ENCODE measurements at regions not wholly inside any gene's neighbourhood (a gene's known extent, or its start where the extent isn't known, plus 50 kb on each side); places are given as distances from the start of the nearest gene placed in this dataset.
"Not testable (repeated sequence)": the region's sequence is repeated elsewhere in the genome, so short reads cannot be mapped to it uniquely, and the experiment has no call there.

- no peak overlapping the region for H3K4me3 ChIP-seq (replicated peaks in 1 of 2; ENCODE audit: low read depth in 2 of 2, low read length in 2 of 2)
- DNase-seq (ENCODE audit: low read depth in 2 of 2): no peak
- TF ChIP-seq, protein P1, sequence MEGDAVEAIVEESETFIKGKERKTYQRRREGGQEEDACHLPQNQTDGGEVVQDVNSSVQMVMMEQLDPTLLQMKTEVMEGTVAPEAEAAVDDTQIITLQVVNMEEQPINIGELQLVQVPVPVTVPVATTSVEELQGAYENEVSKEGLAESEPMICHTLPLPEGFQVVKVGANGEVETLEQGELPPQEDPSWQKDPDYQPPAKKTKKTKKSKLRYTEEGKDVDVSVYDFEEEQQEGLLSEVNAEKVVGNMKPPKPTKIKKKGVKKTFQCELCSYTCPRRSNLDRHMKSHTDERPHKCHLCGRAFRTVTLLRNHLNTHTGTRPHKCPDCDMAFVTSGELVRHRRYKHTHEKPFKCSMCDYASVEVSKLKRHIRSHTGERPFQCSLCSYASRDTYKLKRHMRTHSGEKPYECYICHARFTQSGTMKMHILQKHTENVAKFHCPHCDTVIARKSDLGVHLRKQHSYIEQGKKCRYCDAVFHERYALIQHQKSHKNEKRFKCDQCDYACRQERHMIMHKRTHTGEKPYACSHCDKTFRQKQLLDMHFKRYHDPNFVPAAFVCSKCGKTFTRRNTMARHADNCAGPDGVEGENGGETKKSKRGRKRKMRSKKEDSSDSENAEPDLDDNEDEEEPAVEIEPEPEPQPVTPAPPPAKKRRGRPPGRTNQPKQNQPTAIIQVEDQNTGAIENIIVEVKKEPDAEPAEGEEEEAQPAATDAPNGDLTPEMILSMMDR (IDR thresholded peaks at IDR 0.05; ENCODE audit: low read depth, low read length): no peak
Measured at GRCh38 chr5:143521846-143522400, 118.4 kb upstream of the NR3C1 start.

DNA sequence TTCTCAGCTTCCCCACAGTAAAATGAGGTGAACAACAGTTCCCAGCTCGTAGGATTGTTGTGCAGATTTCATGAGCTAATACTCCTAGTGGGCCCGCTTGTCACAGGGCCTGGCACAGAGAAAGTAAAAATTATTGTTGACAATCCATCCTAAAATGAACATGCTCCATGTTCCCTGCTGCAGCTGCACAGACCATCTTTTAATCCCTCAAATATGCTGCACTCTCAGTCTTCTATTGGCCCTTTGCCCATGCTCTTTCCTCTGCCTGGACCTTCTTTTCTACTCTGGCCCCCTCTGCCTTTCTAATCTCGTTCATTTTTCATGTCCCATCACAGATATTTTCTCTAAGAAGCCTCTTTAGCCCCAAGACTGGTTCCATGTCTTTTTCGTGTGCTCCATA, 117.7 kb upstream of the NR3C1 start:
- no peak overlapping the region for H3K4me3 ChIP-seq (replicated peaks in 1 of 2; ENCODE audit: low read depth in 2 of 2, low read length in 2 of 2)
- no peak for DNase-seq (ENCODE audit: low read depth in 2 of 2)
- TF ChIP-seq, protein P1 (IDR thresholded peaks at IDR 0.05; ENCODE audit: low read depth, low read length): no peak

DNA sequence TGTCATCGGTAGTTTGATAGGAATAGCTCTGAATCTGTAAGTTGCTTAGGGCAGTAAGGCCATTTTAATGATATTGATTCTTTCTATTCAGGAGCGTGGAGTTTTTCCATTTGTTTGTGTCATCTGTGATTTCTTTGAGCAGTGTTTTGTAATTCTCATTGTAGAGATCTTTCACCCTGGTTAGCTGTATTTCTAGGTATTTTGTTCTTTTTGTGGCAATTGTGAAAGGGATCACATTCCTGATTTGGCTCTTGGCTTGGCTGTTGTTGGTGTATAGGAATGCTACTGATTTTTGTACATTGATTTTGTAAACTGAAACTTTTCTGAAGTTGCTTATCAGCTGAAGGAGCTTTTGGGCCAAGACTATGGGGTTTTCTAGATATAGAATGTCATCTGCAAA, 115.7 kb upstream of the NR3C1 start:
- DNase-seq (ENCODE audit: low read depth in 2 of 2); H3K4me3 ChIP-seq (replicated peaks in 1 of 2; ENCODE audit: low read depth in 2 of 2, low read length in 2 of 2): not testable (repeated sequence)

DNA sequence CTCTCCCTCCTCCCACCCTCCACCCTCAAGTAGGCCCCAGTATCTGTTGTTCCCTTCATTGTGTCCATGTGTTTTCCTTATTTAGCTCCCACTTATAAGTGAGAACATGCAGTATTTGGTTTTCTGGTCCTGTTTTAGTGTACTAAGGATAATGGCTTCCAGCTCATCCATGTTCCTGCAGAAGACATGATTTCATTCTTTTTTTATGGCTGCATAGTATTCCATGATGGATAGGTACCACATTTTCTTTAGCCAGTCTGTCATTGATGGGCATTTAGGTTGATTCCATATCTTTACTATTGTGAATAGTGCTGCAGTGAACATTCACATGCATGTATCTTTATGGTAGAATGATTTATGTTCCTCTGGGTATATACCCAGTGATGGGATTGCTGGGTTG, 114.3 kb upstream of the NR3C1 start:
- H3K4me3 ChIP-seq (replicated peaks in 1 of 2; ENCODE audit: low read depth in 2 of 2, low read length in 2 of 2); DNase-seq (ENCODE audit: low read depth in 2 of 2): not testable (repeated sequence)

DNA sequence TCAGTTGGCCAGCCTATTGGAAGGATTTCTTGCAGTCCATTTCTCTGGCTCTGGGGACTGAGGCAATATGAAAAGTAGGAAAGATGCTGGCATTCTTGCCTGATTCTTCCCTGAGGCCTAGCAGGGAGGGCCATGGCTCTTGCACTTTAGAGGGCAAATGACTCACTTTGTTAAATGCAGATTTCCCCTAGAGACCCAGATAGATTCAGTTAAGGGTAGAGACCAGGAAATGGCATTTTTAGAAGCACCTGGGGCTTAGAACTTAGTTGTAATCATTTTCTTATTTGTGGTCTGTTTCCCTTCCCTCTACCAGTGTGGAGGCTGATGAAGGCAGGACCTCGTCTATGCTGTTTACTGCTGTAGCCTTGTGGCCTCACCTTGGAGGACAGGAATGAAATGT, 112.8 kb upstream of the NR3C1 start:
- TF ChIP-seq, protein P1 (IDR thresholded peaks at IDR 0.05; ENCODE audit: low read depth, low read length): no peak
- no peak overlapping the region for H3K4me3 ChIP-seq (replicated peaks in 1 of 2; ENCODE audit: low read depth in 2 of 2, low read length in 2 of 2)
- DNase-seq (ENCODE audit: low read depth in 2 of 2): no peak

DNA sequence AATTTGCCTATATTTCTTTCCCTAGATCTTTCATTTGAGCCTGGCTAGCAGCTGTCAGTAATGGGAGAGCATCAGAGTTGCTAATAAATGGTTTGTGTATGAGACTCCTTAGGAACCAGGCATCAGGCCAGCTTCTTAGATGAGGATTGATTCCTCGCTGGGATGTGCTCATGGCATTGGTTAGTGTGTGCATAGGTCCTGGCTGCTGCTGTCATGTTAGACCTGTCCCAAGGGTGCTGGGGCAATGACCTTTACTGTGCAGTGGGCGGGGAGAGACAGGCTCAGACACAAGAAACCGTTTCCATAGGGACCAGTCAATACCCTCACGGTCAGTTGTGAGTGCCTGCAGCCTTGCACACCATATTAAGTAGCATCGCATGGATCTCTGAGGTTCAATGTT, 112.3 kb upstream of the NR3C1 start:
- peak in 1 of 2 donors; percentile 32 for DNase-seq (ENCODE audit: low read depth in 2 of 2)
- H3K4me3 ChIP-seq (replicated peaks in 1 of 2; ENCODE audit: low read depth in 2 of 2, low read length in 2 of 2): no peak overlapping the region
- TF ChIP-seq, protein P1 (IDR thresholded peaks at IDR 0.05; ENCODE audit: low read depth, low read length): no peak

- DNase-seq (ENCODE audit: low read depth in 2 of 2): peak in 1 of 2 donors; percentile 47
- no peak overlapping the region for H3K4me3 ChIP-seq (replicated peaks in 1 of 2; ENCODE audit: low read depth in 2 of 2, low read length in 2 of 2)
- TF ChIP-seq, protein P1 (IDR thresholded peaks at IDR 0.05; ENCODE audit: low read depth, low read length): no peak
Measured at GRCh38 chr5:143514616-143515335, 111.3 kb upstream of the NR3C1 start.

GRCh38 chr5:143513720-143514119, 110.2 kb upstream of the NR3C1 start:
- H3K4me3 ChIP-seq (replicated peaks in 1 of 2; ENCODE audit: low read depth in 2 of 2, low read length in 2 of 2): no peak overlapping the region
- TF ChIP-seq, protein P1 (IDR thresholded peaks at IDR 0.05; ENCODE audit: low read depth, low read length): no peak
- no peak for DNase-seq (ENCODE audit: low read depth in 2 of 2)

All from cardiac fibroblast (primary cell).